CD4-positive, alpha-beta T cell treated with Interleukin-6 at 100 ng/mL for 8 hours (primary cell): ENCODE measurements at regions not wholly inside any gene's neighbourhood (a gene's known extent, or its start where the extent isn't known, plus 50 kb on each side); places are given as distances from the start of the nearest gene placed in this dataset.

Experiments used
- DNase-seq: peaks from one replicate; pipeline ENCODE4 v3.0.0-alpha.2; 2020; ENCODE audit warnings: mixed read lengths, low spot score

DNA sequence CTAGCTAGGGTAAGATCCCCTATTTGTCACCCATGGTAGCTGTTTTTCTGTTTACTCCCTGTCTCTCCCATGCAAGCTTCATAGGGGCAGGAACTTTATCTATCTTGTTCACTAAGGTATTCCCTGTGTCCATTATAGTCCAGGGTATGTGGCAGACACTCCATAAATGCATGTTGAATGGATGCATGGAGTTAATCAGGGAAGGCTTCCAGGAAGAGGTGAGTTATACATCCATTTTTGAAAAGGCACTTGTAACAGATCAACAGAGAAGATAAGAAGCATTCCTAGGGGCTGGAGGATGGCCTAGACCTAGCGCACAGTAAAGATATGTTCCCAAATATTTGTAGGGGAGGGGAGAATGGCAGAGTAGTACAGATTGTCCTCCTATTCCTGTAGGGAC is 130.3 kb downstream of the BUD13 start:
- no peak for DNase-seq

DNA sequence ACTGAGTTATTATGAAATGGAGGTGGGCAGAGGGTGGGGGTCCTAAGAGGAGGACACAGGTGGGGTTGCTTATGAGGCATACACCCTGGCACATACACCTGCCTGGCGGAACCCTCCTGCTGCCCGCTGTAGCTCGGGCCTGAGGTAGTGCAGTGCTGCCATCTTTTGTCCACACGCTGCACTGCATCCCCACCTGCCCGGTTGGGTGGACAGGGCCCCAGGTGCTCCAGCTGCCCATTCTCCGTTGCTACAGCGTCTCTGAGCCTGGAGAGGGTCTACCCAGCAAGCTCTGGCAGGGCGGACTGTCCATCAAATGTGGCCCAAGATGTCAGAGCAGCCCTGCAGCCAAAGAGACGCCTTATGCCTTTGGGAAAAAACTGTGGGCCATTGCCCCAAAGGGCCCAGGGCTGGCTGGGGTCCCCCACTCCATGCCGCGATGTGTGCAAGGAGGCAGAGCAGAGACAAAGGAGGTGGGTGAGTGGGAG is 131.2 kb downstream of the BUD13 start:
- no peak for DNase-seq

DNA sequence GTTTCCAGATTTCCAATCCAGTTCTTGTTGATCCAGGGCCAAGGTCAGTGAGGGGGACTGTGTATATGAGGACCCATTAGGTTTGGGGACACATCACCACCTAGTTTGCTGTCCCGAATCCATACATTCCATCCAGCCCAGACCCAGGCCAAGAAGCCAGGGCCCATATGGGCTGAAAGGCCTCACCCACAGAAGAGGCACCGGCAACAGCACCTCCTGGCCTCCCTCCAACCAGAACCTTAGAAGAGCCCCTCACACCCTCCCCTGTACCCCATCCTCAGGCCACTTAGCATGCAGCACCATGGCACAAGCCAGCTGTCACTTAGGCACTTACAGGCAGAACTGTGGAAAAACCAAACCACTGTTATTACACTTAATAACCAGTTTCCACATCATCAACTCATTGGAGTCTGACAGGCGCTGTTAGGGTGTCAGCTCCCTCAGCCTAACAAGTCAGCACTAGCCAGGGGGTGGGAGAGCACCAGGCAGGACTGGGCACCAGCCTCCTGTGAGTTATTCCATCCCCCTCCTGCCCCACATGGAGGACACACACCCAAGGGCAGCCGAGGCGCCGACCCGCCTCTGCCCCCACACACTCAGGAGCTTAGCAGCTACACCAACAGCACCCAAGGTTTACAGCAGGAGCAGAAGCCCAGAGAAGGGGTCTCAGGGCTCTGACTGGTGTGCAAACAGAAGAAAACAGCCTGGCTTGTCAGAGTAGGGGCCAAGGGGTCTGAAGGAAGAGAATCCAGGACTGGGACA is 132.0 kb downstream of the BUD13 start:
- no peak for DNase-seq

DNA sequence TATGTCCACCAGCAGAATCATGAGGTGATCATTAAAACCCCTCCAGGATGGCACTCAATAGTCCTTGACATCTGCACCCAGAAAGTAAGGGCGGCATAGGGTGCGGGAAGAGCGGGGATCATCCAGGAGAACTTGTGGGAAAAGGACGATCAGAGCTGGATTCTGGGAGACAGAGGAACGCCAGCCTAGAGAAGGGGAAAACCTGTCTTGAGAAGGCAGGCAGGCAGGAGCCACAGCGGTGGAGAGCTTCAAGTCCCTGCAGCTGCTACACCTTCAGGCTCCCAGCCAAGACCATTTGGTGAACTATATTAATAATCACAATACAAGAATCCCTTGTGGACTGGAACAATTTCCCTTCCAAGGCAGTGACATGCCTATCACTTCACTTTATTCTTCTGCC is 134.3 kb downstream of the BUD13 start:
- DNase-seq, result no peak

DNA sequence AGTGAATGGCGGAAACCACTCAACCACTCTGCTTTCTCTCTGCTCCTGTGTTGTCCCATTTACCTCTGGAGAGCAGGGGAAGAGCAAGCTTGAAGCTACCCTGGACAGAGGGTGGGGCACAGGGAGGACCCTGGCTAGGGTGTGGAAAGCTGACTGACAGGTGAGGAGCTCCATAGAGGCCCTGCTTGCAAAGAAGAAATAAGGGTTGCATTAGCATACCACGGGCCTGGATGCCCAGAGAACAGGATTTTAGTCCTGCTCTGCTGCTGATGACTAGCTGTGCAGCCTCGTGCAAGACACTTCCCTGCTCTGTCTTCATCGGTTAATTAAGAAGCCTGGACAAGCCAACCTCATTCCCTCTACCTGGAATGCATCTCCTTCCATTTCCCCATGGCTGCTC is 135.0 kb downstream of the BUD13 start:
- no peak for DNase-seq

DNA sequence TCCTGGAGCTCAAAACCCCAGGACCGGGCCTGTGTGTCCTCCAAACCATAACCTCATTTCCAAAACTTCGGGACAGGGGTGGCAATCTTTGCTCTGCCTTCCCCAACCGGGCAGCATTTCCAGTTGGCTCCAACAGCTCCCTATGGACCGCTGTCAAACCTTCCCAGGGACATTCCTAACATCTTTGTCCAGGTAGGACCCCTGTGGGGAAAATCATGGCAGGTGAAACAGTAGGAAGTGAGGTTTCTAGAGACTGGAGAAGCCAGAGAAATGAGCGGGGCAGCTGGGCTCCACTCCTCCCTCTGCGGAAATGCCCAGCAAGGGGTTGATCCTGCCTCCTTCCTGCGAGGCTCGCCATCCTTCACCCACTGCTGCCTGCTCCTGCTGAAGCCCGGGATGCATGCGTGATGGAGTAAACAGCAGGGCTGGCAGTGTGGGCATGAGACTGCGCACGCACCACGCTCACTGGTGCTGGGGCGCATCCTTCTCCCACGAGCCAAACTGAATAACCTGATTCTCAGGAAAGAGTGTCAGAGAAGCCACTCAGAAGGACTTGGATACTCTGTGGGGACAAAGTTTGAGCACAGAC is 136.4 kb downstream of the BUD13 start:
- no peak for DNase-seq

DNA sequence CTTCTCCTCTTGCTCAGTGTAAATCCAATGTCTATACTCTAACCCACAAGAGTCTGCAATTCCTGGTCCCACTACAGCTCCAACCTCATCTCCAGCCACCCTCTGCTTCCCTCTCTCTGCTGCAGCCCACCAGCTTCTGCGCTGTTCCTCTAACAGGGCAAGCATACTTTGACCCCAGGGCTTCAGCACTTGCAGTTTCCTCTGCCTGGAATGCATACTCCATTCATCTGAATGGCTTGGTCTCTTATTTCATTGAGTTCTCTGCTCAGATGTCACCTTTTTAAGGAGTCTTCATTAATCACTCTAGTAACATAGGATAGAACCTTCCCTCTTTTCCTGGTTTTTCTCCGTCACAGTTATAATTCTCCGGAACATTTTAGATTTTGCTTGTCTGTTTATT is 141.6 kb downstream of the BUD13 start:
- DNase-seq, result no peak

DNA sequence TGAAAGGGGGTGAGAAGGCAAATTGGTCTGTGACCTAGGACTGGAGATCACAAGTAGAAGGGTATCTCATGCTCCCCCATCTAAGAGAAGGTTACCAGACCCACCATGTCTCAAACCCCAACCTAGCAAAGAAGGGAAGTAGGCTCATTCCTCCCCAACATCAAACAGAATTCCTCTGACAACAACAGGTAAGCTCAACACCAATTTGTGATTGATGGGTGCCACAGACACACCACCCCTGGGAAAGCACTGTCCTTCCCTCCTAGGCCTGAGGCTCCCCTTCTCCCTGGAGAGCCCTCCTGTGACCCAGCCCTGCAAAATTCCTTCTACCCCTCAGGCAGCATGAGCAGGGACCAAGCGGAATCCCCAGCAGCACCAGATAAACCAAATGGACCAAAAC is 154.3 kb downstream of the BUD13 start:
- DNase-seq, result no peak

DNA sequence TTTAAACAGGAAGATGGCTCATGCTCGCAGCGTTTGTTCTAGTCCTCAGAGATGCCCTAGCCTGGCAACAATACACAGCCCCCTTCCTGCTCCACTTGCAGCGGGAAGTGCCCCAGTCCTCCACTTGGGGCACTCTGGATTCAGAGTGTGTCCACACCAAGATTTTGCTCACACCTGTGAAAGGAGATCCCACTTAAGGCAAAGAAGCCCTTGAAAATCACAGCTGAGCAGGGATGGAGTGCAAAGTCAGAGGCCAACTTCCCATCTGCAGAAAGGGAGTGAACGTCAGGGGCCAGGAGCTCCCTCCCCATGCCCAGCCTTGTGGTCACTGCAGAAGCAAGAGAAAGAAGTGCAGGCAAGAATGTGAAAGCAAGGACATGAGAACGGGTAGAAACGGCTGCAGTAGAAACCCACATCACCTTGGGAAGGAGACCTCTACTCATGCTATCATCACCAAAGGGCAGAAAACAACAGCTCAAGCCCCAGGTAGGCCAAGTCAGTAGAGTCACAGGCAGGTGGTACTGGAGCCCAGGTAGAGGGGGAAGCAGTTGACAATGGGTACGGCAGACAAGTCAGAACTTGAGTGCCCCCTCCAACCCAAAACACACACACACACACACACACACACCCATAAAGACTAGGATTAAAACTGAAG is 157.4 kb downstream of the BUD13 start:
- DNase-seq, result no peak

DNA sequence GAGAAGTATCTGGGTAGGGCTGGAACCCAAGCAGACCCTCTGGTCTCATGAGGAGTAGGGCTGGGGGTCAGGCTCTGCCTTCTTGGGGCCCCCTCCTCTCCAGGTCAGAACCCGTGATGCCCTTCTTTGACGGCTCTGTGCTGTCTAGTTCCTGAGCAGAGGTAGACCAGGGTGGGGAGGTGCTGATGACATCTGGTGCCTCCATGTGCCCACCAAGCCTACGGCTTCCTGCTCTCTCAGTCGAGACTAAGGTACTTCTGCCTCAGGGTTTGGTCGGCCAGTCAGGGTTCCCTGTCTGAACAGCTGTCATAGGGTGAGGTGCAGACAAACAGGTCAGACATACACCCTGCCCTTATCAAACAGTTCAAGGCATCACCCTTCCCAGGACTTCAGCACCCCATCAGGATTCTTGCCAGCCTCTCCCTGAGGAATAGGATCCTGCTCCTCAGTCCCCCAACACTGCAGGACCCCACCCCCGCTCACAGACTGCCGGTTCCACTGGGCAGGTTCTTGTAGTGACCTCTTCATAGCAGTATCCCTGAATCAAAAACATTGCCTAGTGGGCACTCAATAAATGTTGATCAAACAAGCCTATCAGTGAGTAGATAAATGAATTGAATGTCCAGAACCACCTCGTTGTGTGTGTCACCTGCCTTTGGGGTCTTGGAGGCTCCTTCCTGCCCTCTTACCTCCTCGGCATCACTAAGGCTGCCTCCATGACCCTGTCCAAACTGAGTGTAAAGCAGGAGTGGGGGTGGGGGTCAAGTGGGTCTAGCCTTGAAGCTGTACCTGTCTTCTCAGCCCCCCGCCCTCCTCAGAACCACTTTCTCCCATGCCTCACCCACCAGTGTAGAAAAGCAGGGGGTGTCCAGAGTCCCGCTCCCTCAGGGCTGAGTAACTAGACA is 158.2 kb downstream of the BUD13 start:
- DNase-seq, result no peak

DNA sequence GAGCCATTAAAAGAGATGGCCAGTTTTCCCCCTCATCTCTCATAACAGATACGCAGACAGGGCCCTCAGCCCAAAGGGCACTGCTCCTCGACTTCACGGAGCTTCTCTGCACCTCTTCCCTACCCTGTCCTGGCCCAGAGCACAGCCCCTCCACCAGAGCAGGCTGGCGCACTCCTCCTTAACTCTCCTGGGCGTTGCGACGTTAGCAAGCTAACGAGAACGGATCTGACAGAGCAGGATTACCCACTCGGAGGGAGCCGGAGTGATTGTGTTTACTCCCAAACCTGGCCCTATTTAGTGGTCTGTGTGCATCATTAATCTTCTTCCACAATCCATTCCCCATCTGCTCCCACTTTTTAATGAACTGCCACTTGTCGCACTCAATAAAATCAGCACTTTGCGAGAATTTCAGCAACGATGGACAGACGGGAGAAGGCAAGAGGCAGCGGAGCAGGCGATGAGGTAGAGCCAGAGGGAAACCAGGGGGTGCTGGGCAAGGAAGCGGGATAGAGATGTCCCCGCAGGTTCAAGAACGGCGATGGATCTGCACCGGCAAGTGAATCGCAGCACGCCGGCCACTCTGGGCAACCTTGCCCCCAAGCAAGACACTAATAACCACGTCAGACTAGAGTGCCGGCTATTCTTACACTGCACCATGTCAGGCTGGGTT is 159.4 kb downstream of the BUD13 start:
- no peak for DNase-seq

DNA sequence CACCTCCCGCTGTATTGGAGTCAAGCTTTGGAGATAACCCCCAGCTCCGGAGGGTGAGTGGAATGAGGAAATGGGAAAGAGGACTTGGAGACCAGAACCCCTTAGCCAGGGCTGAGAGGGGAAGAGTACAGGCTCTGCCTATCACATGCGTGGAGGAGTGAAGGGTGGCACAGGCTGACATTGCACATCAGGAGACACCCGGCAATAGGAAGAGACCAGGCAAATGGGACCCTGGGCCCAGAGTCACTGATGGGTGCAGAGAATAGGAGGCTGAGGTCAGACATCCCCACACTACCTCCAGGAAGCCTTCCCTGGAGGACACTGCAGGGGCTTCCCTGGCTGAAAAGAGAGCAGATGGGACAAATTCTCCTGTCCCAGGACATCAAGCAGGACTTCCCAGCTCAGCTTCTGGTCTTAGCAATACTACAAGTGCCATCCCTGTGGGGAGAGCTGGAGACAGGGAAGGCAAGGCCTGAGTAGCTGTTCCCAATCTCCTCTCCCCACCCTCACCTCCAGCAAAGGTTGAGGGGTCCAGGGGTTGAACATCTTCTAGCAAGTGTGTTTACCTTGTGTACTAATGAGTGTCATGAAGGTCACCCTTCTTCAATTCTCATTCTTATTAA is 160.7 kb downstream of the BUD13 start:
- DNase-seq, result no peak

DNA sequence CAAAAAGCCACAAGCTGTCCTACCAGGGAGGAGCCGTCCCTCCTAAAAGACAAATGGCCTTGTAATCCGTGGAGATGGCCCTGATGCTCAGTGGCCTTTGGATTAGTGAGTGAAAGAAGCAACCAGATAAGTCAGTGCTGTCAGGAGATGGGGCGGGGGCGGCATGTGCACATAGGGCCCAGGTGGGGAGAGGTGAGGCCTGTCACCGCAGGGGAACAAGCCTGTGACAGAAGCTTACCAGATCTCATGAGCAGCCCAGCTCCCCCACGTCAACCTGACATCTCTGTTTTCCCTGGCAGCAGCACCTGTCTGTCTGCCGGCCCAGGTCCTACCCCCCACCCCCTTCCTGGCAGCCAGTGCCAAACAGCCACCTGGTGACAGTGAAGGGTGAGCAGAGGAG is 162.6 kb downstream of the BUD13 start:
- no peak for DNase-seq

DNA sequence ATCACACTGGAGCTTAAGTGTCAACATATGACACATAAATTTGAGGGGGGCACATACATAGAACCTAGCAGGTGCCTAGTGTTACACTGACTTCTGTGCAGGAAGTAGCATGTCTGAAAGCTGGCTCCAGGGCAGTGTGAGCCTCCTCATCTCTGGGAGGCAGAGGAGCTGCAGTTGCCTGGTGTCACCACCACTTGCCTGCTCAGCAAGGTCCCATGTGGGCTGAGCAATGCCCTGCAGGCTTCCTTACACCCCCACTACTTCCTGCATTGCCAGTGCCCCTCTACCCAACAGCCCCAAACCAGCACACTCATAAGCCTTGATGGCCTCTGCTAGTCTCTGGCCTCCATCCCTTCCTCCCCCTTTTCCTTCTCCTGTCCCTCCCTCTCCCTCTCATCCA is 165.8 kb downstream of the BUD13 start:
- DNase-seq, result no peak

DNA sequence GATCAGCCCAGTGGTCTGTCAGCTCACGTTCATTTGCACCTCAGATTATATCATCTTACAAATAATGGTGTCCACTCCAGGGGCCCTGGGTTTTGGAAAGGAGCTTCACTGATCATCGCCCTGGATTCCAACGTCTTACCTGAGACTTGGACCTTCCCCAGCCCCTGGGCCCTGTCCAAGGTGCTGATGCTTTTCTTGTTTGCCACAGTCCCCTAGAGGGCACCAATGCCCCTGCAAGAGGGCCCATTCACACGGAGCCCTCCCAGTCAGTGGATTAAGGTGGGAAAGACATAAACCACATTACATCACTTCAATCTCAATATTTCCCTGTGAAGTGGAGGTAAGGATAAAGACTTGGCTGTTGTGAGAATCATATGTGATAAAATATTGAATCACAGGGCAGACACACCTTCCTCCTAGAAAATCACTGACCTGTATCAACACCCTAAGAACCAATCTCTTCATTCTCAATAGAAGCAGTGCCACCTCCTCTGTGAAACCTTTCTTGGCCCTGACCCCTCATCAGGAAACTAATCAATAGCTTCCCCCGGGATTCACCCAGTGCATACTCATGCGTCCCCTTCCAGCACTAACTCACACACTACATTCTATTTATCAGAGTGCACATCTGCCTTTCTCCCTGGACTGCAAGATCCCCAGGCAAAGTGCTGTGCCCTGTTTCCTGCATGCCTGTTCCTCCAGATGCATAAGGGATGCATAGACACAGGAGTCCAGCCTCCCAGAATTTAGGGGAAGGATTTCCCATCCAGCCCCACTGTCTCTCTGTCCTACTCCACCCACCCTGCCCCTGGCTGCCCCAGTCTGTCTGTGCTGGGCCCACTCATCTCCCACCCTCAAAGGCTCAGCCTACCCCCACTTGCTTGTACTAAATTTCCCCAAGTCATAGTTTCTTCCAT is 167.0 kb downstream of the BUD13 start:
- DNase-seq, result no peak

DNA sequence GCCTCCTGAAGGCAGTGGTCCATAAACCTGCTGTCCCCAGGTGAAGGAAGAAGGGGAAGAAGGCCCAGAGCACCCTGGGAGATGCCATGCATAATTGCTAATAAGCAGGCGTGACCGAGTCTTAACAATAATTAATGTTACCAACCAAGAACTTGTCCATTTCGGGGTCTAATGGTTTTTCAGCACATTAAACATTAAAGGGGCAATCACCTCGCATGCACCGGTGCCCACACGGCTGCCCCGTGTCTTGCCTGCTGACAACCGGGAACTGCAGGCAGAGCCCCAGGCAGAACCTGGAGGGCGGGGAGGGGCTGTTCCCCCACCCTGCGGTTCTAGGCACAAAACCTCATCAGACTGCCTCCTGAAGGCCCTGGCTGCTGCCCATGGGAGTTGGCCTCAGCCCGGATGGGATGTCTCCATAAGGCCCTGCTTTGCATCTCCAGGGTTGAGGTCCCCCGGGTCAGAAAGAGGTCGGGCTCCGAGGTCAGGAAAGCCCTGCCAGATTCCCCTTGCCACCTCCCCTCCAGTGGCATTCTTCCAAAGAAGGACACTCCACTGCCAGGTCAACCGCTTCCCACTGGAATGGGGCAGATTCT is 169.0 kb downstream of the BUD13 start:
- no peak for DNase-seq

DNA sequence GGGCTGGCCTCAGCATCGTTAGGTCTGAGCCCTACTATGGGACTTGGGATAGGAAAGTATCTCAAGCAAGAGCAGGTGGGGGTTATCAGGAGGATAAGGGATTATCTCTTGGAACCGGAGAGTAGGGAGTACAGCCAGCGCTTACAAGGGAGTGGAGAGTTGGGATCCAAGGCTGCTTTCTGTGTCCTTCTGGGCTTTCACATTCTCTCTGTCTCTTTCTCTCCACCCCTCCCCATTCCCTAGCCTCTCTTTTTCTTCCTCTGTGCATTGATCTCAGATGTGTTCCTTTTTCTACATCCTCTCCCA is 170.2 kb downstream of the BUD13 start:
- no peak for DNase-seq

DNA sequence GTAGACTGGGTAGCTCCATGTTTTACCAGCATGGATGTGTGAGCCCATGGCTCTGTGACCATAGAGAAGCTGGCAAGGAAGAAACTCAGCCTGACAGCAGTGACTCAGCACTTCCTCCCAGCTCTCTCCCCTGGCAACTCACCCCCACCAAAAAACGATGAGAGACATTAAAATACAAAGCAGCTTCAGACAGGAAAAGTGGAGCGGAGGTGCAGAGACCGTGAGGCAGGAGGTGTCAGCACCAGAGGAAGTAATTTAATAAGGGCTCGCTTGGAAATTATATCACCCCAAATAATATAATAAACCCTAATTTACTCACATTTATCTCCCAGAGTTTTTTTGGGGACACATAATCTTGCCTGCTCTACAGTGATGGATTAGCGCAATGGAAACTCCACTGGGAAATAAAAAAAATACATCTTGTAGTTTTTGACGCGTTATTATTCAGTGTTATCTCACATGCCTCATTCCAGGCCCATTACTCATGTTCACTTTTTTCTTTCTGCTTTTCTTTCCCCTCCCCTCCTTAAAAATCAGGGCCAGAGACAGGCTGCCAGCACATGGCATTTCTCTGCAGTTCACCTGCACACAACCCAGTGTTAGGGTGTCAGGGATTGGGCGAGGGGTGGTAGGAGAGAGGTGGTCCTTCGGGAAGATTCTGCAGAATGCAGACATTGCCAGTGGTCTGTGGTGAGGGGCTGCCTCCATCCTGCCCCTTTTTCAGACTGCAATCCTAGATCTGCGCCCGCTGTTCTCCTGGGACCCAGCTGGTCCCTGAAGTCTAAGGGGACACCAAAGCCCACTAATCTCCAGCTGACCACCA is 170.8 kb downstream of the BUD13 start:
- DNase-seq, result no peak

DNA sequence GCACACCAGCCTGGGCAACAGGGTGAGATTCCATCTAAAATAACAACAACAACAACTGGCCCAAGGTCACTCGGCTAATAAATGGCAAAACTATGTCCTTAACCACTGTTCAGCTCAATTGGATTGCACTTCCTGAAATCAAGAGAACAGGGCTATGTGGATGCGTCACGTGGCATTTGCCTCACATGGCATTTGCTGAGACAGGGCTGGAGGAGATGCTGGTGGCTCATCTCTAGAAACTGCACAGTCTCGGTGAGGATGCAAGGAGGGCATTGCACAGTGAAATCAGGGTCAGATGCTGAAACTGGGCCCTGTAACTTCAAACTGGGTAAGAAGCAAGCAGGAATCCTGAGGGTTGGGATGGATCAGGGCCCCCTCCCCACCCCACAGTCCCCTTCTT is 171.9 kb downstream of the BUD13 start:
- no peak for DNase-seq
